ENCODE measurements at regions not wholly inside any gene's neighbourhood (a gene's known extent, or its start where the extent isn't known, plus 50 kb on each side); places are given as distances from the start of the nearest gene placed in this dataset.

GRCh38 chr12:90037740-90038139 is 329.1 kb upstream of the ATP2B1 start:
- H3K27me3 ChIP-seq = no peaks in the 10 kb centered on the region
- H3K4me3 ChIP-seq = no peak overlapping the region
- no peak for DNase-seq
- no peak overlapping the region for H3K27ac ChIP-seq
- TF ChIP-seq CTCF (IDR thresholded peaks at IDR 0.05) (no peak), POLR2A (IDR thresholded peaks at IDR 0.05) (no peak)
- no peaks in the 10 kb centered on the region for H3K36me3 ChIP-seq
- H3K4me1 ChIP-seq = no peaks in the 10 kb centered on the region
- no peaks in the 10 kb centered on the region for H3K9me3 ChIP-seq

GRCh38 chr12:90036637-90037036 is 328.0 kb upstream of the ATP2B1 start:
- DNase-seq = no peak
- TF ChIP-seq CTCF (IDR thresholded peaks at IDR 0.05) = no peak
- no peak for TF ChIP-seq POLR2A (IDR thresholded peaks at IDR 0.05)
- H3K27me3 ChIP-seq = no peaks in the 10 kb centered on the region
- no peak overlapping the region for H3K4me3 ChIP-seq
- no peak overlapping the region for H3K27ac ChIP-seq
- H3K4me1 ChIP-seq = no peaks in the 10 kb centered on the region
- H3K9me3 ChIP-seq = no peaks in the 10 kb centered on the region
- no peaks in the 10 kb centered on the region for H3K36me3 ChIP-seq

GRCh38 chr12:90030726-90031125 is 322.1 kb upstream of the ATP2B1 start:
- Histone ChIP-seq H3K4me1 (no peaks in the 10 kb centered on the region), H3K27ac (no peak overlapping the region), H3K36me3 (no peaks in the 10 kb centered on the region), H3K9me3 (no peaks in the 10 kb centered on the region), H3K27me3 (no peaks in the 10 kb centered on the region), H3K4me3 (no peak overlapping the region)
- DNase-seq = no peak
- TF ChIP-seq POLR2A (IDR thresholded peaks at IDR 0.05) (no peak), CTCF (IDR thresholded peaks at IDR 0.05) (no peak)

GRCh38 chr12:90029317-90029716 is 320.7 kb upstream of the ATP2B1 start:
- TF ChIP-seq CTCF (IDR thresholded peaks at IDR 0.05) (no peak), POLR2A (IDR thresholded peaks at IDR 0.05) (no peak)
- Histone ChIP-seq H3K36me3 (no peaks in the 10 kb centered on the region), H3K9me3 (no peaks in the 10 kb centered on the region), H3K4me1 (no peaks in the 10 kb centered on the region), H3K27me3 (no peaks in the 10 kb centered on the region), H3K4me3 (no peak overlapping the region), H3K27ac (no peak overlapping the region)
- DNase-seq = no peak

- no peaks in the 10 kb centered on the region for H3K9me3 ChIP-seq
- no peak overlapping the region for H3K27ac ChIP-seq
- no peaks in the 10 kb centered on the region for H3K36me3 ChIP-seq
- H3K4me3 ChIP-seq = no peak overlapping the region
- TF ChIP-seq POLR2A (IDR thresholded peaks at IDR 0.05) (no peak), CTCF (IDR thresholded peaks at IDR 0.05) (no peak)
- no peaks in the 10 kb centered on the region for H3K27me3 ChIP-seq
- no peak for DNase-seq
- H3K4me1 ChIP-seq = no peaks in the 10 kb centered on the region
Measured at GRCh38 chr12:90028635-90029051, 320.0 kb upstream of the ATP2B1 start.
